NCI-H1417 (cell line): ENCODE measurements at regions not wholly inside any gene's neighbourhood (a gene's known extent, or its start where the extent isn't known, plus 50 kb on each side); places are given as distances from the start of the nearest gene placed in this dataset.
"Not testable (repeated sequence)": the region's sequence is repeated elsewhere in the genome, so short reads cannot be mapped to it uniquely, and the experiment has no call there.

ENCODE experiments used
- DNase-seq, 3 experiments: peaks; one replicate each; lab custom pipeline; 2025; lab: John Stamatoyannopoulos, UW

- no peak for DNase-seq
Measured at GRCh38 chr17:64785011-64785421, 122.9 kb upstream of the SMURF2 start.

DNA sequence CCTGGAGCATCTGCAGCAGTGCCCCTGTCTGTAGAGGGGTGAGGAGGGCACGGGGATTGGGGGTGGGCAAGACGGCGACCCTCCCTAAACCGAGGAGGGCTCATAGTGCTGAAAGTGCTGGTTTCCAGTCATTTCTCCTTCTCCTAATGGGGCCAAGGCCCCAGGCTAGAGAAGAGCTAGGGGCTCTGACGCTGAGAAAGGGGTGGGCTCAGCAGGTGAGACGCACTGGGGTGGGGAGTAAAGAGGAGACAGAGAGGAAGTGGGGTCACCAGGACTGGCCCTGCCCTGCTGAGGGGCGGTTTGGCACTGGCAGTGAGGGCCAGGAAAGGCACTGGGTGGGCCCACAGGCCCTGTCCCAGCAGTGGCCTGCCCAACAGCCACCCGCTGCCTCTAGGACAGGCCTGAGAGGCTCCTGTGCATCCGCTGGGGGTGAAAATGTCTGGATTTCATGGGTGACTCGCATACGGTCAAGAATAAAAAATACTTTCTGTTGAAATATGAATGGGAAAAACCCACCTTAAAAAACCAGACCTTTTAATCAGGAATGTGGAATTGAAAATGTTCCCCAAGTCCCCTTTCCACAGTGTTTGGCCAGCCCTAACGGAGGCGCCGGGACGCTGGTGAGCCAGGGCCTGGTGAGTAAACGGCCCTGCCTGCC, 122.4 kb upstream of the SMURF2 start:
- DNase-seq: no peak

- no peak for DNase-seq
Measured at GRCh38 chr17:64783556-64784352, 121.6 kb upstream of the SMURF2 start.

DNA sequence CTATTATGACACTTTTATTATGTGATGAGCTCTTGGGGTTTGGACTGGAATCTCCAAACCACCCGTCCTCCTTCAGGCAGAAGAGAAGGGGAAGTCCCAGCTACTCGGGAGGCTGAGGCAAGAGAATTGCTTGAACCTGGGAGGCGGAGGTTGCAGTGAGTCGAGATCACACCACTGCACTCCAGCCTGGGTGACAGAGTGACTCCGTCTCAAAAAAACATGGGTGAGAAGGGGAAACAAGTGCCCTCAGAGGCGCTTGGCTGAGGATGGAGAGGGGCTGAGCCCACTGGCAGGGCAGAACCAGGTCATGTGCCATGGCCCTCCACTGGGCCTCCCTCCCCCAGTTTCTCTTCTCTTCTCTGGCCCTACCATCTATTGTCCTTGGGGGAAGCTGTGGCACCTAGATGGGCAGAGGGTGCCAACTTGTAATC, 120.9 kb upstream of the SMURF2 start:
- no peak for DNase-seq

DNA sequence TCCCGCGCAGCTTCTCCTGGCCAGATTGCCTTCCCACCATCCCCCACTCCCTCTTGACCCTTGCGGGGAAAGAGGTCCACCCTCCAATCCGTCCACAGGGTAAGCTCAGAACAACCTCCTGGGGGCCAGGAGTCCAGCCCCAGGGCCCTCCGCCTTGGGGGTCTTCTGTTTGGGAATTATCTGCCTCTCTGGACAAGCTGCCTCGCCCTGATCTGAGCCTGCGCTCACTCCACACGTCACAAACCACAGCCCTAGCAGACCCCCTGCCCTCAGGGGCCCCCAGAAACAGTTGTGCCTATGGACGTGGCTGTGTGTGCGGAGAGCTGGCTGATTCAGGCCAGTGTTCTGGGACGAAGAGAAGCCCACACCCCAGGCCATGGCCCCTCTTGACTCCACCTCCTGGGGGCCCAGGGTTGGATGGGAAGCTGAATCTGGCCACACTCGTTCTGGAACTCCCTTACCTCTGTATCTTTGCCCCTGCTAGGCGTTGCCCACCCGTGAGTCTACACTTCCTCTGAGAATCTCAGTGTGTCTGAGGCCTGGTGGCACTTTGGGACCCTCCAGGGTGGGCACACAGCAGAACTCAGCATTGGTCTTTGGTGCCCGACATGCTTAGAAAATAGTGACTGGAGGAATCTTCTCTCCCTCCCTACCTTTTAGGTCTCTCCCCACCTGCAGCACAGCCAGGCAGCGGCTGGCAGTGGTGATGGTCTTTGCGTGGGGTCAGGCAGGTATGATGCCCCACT, 119.9 kb upstream of the SMURF2 start:
- no peak for DNase-seq

GRCh38 chr17:64781014-64781756, 119.1 kb upstream of the SMURF2 start:
- no peak for DNase-seq

DNA sequence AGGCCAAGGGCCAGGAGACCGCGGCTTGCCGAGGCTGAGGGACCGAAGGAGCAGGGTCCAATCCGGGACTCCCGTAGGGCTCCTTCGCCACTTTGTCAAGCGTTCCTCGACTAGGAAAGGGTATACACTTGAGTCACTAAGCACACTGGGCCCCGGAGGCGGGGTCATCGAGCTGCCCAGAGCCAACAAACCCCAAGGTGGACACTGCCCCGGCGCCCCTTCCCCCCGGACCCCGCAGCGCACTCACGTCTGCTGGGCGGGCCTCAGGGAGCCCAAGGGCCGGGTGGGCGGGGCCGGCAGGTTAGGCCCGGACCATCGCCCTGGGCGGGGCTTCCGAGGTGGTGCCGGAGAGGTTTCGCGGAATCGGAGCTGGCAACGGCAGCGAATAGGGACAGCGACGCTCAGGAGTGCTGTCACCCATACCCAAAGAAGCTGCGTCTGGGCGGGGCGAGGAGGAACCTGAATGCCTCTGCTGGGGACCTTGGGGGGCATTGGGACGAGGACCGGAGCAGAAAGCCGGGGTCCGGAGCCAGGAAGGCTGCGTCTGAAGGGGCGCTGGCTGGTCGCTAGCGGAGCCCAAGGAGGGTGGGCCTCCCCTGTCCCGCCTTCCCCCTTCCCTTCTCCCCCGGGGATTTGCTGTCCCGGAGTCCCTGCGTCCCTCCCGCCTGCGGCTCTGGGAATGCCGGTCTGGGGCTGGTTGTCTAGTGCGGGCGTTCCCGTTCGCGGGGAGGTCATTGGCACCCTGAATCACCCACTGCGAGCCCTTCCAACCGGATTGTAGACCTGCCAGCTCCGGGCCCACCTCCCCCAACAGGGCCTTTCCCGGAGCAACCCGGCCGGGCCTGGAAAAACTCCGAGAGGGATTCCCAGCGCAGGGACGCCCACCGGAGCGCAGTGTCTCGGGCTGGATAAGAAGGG, 118.2 kb upstream of the SMURF2 start:
- peak in 1 of 3 experiments; percentile 70 for DNase-seq

- no peak for DNase-seq
Measured at GRCh38 chr17:64779376-64780095, 117.4 kb upstream of the SMURF2 start.

GRCh38 chr17:64779098-64779375, 116.9 kb upstream of the SMURF2 start:
- not testable (repeated sequence) for DNase-seq

GRCh38 chr17:64778240-64779097, 116.4 kb upstream of the SMURF2 start:
- peak in 1 of 3 experiments; percentile 35 for DNase-seq

GRCh38 chr17:64777415-64778239, 115.5 kb upstream of the SMURF2 start:
- peak in 1 of 3 experiments; percentile 35 for DNase-seq

GRCh38 chr17:64776720-64777414, 114.8 kb upstream of the SMURF2 start:
- peak in 1 of 3 experiments; percentile 77 for DNase-seq

DNA sequence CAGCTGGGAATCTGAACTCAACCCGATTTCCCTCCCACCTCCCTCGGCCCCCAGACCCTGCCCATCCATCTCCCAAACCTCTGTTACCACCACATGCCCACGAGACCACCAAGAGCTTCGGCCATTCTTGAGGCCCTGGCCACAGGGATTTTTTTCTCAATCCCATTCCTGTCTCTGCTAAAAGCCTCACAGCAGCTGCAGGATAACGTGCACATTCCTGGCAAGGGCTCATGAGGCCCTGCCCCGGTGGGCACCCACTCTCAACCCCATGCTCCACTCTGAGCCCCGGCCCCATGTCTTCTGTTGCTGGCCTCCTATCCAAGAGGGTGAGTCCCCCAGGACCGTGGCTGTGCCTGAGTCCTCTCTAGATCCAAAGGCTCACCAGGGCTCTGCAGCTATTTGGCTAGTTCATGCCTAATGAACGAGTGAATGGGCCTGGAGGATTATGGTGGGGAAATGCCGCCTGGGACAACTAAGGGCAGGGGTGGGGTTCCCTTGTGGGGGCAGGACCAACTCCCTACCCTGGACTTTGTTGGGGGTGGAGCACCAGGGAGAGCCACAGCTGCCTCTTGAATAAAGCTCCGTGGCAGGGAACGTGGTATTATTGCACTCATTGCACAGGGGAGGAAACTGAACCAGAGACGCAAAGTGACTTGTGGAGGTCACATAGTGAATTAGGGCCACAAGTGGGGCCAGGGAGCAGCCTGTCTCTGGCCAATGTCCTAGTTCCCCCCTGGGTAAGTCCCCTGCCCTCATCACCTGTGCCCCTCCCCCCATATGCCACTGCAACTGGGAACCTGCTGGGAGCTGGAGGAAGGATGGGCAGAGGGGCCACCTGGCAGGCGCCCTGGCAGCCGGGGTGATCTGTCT, 113.8 kb upstream of the SMURF2 start:
- no peak for DNase-seq

GRCh38 chr17:64774888-64775540, 112.9 kb upstream of the SMURF2 start:
- DNase-seq: no peak

DNA sequence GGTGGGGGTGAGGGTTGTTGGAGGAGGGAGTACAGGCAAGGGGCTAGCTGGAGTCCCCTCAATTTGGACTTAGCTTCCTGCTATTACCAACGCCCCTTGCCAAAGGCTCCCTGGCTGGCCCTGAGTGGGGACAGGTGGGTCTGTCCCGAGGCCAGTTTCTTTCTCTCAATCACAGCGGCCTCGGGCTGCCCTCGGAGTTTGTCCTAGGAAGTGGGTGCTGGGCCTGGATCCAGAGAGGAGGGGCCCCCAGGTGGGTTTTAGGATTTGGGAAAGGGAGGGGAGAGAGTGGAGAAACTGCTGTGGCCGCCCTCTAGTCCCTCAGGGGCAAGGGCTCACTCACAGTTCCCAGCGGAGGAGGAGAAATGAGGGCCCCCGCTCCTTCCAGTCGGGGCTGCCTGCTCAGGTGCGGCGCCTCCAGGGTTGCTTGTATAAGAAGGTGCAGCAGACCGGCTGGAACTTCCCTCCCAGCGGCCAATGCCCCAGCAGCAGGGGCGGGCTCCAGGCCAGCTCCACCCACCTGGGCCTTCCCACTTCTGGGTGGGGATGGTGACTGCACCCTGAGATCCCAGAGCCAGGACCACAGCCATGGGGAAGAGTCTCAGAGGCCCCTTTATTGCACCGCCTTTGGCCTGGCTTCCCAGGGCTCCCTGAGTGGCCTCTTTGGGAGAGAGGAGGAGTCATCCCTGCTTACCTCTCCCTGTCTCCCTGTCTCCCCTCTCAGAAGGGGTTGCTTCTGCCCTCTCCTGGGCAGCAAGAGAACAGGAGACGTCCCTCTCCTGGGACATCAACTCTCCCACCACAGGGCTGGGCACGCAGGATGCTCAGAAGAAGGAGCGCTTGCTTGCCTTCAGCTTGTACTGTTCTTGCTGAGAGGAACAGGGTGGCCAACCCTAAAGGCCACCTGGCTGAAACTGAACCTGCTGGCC, 112.0 kb upstream of the SMURF2 start:
- peak; percentile 65 to 76 (median 65) for DNase-seq
